GM11168 (cell line): ENCODE measurements at regions not wholly inside any gene's neighbourhood (a gene's known extent, or its start where the extent isn't known, plus 50 kb on each side); places are given as distances from the start of the nearest gene placed in this dataset.
"Not testable (repeated sequence)": the region's sequence is repeated elsewhere in the genome, so short reads cannot be mapped to it uniquely, and the experiment has no call there.

Source experiments
- in situ Hi-C: fragments of 300-500 bp; cut with MboI; formaldehyde crosslinking; loops from one replicate; pipeline ENCODE4 v1.12.0; 2022; ENCODE audit warnings: low sequenced_read_pairs; ENCODE audit not compliant: unreplicated experiment

DNA sequence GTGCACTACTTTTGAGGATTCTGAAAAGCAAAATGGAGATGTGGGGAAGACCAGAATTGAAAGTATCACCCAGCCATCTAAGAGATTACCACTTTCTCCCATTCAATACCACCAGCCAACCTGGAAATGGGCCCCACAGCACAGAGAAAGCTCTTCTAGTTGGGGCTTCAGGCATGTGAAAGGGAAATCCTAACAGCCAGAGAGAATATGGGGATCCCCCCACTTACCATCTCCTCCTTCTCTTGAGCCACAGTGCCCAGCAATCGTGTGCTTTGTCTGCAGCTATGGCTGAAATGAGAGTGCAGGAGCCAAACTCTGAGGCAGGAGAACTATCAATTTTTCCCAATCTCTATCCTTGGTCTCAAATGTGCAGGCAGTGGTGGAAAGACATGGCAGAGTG, 173.2 kb upstream of the KCTD7 start:
- in situ Hi-C loops, result not testable (repeated sequence)

DNA sequence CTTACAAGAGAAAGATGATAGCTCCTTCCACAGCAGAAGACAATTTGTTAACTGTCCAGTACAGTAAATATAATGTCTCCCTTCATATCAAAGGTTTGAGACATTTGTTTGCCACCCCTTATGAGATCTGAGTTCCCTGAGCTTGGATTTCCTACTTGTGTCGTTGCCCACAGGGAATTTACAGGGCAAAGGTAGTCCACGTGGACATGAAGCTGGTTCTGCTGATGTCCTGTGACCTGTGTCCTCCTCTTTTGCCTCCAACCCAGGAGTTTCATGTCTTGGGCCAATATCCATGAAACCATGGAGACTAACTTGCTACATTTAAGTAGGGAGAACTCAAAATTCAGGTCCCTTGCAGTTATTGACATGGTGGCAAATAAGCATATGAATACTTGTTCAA, 172.2 kb upstream of the KCTD7 start:
- in situ Hi-C loops, result not testable (repeated sequence)

DNA sequence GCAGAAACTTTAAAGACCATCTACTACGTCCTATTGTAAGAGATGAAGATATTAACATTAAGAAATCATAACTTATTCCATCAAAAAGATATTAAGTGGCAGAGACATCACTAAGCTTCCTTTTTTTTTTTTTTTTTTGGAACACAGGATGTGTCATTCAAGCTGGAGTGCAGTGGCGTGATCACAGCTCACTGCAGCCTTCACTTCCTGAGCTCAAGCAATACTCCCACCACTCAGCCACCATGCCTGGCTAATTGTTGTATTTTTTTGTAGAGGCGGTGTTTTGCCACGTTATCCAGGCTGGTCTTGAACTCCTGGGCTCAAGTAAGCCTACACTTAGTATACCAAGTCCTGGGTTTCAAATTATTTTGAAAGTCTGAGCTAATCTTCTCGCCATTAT, 169.7 kb upstream of the KCTD7 start:
- in situ Hi-C loops, result not testable (repeated sequence)

DNA sequence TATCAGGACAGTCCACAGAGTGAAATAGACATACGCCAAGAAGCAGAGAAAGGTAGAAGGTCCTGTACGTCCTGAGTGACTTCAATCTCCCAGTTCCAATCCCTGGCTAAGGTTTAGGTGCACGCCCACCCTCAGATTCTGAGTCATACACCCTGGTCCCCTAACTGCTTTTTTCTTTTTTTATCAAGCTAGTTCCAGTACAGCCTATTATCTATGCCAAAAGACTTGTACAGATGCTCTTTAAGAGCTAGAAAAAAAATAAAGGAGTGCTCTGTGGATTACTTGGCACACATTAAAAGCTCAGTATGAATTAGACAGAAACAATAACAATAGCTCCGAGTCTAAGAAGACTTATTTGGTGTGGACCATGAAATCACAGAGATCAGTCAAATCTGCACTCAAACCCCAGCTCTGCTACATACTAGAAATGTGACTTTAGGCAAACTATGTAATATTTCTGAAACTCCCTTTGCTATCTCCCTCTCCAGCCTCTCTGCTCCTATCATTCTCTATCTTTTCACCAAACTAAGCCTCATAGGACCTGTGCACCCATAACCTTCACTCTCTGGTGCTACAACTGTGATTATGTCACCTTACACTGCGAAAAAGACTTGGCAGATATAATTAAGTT, 168.8 kb upstream of the KCTD7 start:
- in situ Hi-C loops, result not testable (repeated sequence)

DNA sequence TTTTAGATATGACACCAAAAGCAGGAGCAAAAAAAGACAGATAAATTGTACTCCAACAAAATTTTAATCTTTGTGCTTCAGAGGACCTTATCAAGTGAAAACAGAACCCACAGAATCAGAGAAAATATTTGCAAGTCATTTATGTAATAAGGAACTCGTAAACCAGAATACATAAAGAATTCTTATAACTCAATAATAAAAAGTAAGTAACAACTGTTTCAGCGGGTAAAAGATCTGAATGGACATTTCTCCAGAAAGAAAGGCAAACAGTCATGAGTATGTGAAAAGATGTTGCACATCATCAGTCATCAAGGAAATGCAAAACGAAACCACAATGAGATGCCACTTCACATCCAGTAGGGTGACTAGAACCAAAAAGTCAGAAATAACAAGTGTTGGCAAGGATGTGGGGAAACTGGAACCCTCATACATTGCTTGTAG, 167.7 kb upstream of the KCTD7 start:
- in situ Hi-C loops, result no loop called here

DNA sequence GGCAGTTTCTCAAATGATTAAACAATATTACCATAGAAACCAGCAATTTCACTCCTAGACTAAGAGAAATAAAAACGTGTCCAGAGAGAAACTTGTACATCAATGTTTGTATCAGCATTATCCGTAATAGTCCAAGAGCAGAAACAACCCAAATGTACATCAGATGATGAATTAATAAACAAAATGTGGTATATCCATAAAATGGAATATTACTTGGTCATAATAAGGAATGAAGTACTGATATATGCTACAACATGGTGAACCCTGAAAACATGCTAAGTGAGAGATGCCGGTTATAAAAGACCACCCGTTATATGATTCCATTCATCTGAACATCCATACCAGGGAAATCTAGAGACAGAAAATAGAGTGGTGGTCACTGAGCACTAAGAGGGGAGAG, 167.3 kb upstream of the KCTD7 start:
- in situ Hi-C loops, result not testable (repeated sequence)

DNA sequence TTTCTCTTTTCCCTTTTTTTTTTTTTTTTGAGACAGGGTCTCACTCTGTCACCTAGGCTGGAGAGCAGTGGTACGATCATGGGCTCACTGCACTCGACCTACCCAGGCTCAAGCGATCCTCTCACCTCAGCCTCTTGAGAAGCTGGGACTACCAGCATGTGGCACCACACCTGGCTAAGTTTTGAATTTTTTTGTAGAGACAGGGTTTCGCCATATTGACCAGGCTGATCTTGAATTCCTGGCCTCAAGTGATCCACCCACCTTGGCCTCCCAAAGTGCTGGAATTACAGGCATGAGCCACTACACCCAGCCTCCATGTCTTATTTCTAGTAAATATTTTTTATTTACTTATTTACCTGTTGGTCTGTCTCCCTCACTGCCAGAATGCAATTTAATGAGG, 165.8 kb upstream of the KCTD7 start:
- in situ Hi-C loops, result not testable (repeated sequence)

DNA sequence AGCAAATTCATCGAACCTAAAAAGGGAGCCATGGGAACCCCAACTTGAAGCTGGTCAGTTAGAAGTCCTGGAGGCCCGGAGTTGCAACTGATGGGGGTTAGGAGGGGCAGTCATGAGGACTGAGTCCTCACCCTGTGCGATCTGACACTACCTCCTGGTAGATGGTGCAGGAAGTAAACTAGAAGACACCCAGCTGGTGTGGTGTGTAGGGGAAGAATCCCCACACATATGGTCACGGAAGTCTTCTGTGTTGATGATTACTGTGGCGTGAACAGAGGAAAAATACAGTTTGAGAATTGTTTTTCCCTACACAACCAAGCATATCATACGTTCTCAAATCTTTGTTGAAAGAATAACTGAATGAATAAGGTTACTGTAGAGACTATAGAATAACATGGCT, 164.6 kb upstream of the KCTD7 start:
- in situ Hi-C loops, result no loop called here

DNA sequence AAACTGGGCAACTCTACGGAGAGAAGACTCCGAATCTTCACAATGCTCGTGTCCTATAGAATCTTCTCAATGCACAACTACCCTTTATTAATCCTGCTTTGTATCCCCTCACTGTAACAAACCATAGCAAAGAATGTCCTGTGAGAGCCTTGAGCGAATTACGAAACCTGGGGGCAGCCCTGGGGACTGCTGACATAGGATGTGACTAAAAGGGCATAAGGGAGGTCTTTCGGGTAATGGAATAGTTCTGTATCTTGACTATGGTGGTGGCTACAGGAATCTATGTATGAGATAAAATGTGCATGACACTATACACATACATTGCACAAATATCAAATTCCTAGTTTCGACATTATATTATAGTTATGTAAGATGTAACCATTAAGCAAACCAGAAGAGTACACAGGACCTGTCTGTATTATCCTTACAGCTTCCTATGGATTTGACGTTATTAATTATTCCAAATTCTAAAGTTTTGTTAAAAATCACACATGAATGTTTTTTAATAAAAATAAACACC, 162.5 kb upstream of the KCTD7 start:
- in situ Hi-C loops, result no loop called here

DNA sequence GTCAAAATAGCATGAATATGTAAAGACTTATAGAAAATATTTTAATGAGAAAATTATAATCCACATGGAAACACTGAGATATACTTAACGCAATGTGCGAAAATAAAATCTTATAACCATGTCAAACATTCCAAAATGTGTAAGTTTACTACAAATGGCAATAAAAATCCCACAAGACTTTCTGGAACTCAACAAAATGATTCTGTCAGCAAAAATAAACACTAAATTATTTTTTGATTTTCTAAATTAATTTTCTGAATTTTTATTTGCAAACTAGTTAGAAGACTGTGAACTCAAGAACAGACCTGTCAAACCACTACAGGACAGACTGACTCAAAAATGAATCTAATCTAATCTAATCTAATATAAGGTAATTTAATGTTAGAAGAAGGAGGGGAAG, 160.8 kb upstream of the KCTD7 start:
- in situ Hi-C loops, result no loop called here

DNA sequence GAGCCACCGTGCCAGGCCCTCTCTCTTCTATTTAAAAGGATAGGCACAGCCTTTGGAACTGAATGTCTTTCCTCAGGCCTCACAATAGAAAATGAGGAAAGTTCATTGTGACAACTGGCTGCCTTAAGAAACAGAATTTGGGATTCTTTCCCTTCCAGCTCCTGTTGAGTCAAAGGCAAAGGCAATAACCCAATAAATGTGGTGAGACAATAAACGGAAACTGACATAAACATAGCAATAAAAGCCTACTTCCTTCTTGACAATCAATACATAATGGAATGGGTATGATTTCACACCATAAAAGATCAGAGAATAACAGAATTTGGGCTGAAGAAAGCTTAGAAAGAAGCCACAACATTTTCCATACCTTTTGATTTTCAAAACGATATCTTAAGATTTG, 155.6 kb upstream of the KCTD7 start:
- in situ Hi-C loops, result not testable (repeated sequence)

DNA sequence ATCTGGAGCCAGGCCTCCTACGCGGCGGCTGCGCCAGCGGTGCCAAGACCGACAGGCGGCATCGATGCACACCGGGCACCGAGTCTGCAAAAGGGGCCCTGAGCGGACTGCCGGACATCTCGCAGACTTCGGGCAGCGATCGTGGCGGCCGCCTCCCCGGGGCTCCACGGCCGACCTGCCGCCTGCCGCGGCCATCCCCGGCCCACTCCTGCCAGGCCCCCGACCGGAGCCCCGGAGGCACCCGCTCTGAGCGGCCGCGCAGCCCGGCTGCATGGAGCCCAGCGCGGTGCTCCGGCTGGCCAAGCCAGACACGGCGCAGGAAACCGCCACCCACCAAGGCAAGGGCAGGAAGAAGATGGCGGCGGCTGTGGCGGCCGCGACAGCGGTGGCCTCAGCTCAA, 154.2 kb upstream of the KCTD7 start:
- in situ Hi-C loops, result no loop called here

DNA sequence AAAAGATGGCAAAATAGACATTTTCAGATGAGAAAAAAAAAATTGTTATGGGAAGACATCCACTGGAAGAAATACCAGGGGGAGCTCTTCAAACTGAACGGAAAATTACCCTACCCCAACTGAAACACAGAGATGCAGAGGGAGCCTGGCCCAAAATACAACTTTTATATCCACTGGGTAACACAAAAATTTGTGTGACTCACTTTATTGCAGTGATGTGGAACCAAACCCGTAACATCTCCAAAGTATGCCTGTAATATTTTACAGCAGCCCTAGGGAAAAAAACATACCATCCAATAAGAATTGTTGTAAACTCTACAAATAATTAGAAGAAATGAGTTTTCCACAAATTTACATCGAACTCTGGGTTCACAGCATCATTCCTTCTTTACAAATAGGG, 152.6 kb upstream of the KCTD7 start:
- in situ Hi-C loops, result not testable (repeated sequence)

DNA sequence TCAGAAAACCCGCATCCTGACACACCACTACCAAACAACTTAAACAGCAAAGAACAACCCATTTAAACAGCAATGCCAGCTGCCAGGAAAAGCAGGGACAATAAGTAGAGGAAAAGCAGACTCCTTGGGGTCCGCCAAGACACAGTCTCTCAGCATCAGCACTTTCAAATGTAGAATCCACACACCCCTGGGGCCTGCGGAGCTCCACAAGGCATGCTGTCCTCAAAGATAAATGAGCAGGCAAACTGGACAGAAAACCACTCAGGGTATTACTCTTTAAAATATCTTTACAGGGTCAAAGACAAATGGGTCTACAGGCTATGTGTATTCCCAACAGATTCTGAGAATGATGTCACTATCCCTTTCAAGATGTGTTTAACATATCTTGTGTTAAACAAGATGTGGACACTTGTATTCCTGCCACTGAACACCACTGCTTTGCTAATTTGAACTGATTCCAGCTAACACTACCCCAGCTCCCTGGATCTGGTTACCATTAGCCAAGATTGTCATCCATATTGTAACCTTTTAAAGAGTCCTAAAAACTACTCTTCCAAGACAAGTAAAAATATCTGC, 150.8 kb upstream of the KCTD7 start:
- in situ Hi-C loops, result not testable (repeated sequence)

DNA sequence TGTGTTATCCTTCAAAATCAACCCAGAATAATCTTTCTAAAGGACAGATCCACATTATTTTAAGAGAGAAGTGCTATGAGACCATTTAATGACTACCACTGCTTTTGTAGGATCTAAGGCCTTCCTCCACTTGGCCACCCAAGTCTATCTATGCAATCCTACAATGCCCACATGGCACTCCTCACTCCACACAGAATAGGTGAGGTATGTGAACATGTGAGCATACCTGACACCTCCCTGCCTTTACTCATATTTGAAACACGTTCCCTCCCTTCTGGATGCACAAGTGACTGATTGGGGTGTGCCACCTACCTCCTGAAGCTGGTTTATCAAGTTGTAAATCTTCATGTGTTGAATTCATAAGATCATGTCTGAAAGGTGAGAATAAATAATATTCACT, 147.5 kb upstream of the KCTD7 start:
- in situ Hi-C loops, result not testable (repeated sequence)

DNA sequence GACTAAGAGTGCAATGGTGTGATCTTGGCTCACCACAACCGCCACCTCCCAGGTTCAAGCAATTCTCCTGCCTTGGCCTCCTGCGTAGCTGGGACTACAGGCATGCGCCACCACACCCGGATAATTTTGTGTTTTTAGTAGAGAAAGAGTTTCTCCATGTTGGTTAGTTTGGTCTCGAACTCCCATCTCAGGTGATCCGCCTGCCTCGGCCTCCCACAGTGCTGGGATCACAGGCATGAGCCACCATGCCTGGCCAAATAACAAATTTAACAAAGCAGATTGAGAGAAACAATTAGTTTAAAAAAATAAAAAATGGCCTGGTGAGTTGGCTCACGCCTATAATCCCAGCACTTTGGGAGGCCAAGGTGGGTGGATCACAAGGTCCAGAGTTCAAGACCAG, 139.6 kb upstream of the KCTD7 start:
- in situ Hi-C loops, result not testable (repeated sequence)

DNA sequence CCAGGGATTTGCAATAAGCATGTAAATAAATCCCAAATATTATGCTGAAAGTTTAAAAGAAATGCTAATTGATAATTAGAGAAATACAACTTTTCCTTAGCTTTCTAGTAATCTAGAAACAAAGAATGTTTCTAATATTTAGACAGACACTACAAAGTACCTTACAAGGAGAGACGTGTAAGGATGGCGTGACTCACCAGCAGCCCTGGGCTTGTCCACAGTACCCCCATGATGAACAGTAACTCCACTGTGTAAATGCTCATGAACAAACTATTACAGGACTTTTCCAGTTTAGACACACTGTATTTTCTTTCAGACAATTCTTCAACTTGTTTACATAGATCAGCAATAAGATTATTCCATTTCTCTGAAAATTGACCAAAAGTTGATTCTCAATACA, 138.9 kb upstream of the KCTD7 start:
- in situ Hi-C loops, result not testable (repeated sequence)

DNA sequence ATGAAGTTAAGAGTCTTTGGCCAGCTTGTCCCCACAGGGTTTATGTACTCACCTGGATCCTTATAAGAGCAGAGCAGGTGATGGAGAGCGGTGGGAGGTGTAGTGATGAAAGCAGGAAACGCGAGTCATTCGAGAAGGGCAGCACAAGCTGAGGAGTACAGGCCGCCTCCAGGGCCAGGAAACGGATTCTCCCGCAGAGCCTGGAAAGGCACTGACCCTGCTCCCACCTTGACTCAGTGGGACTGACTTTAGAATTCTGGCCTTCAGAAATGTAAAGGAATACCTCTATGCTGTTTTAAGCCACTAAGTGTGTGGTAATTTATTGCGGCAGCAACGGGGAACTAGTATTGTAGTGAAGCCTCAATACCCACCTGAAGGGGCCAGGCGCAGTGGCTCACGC, 137.7 kb upstream of the KCTD7 start:
- in situ Hi-C loops, result not testable (repeated sequence)

DNA sequence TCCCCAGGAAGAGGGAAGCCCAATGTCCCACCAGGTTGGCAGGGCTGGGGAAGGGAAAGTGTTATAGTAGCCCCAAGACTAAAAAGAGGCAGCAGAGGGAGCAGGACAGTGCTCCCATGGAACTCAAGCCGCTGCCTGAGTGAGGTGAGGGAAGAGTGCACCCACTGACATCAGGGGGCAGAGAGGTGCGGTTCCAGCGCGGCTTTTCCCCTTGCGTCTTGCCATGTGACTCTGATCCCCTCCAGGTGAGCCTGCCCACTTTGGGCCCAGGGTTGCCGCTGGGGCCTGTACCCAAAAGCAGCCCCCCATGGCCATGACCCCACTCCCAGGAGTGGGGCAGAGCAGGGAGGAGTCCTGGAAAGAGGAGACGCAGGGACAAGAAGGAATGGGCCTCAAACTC, 136.3 kb upstream of the KCTD7 start:
- in situ Hi-C loops, result not testable (repeated sequence)

DNA sequence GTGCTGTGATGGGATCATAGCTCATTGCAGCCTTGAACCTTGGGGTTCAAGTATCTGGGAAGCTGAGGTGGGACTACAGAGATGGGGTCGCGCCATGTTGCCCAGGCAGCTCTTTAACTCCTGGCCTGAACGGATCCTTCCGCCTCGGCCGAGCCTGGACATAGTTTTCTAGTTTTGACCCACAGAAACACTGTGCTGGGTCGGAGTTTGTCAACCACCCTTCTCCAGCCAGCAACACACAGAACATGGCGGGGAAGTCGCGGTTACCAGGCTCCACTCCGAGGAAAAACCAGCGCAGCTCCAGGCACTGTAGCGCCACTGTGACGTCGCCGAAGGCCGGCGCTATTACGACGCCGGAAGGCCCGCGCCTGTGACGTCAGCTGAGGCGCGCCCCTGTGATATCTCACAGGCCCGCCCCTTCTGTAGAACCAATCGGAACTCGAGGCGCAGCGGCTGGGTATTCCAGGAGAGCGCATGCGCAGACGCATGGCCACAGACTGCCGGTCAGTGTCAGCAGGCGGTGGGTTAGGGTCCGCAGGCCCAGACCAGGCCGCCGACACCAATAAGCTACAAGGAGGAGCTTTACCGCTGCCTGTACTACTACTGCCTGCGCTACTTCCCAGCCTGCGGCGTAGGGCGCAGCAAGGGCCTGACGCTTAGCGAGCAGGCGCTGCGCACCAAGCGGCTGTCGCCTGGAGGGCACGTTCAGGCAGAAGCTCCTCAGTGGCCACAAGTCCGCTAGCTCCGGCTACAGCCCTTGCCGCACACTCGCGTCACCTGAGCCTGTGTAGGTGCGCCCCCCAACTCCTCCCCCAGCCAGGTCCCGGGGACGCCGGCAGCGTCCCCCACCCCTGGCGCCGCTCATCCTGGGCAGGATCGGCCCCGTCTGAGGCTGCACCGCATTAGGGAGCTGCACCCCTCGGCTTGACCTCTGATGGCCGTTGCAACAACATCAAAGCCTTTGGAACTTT, 135.2 kb upstream of the KCTD7 start:
- in situ Hi-C loops, result no loop called here

DNA sequence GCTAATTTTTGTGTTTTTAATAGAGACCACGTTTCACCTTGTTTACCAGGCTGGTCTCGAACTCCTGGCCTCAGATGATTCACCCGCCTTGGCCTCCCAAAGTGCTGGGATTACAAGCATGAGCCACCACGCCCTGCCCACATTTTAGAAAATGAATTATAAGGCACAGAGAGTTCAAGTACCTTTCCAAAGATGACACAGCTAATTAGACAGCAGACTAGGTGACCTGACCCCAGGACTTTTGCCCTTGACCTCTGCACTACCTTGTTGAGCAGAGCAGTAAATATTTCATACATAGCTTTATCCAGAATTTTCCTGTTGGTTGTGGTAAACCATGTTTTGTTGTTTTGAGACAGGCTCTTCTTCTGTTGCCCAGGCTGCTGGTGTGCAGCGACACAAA, 131.3 kb upstream of the KCTD7 start:
- in situ Hi-C loops, result no loop called here
